Motor neuron (in vitro differentiated cells): ENCODE measurements at regions not wholly inside any gene's neighbourhood (a gene's known extent, or its start where the extent isn't known, plus 50 kb on each side); places are given as distances from the start of the nearest gene placed in this dataset.

Experiments
- ATAC-seq, 8 experiments: fragments of 200-7000 bp; cut with Tn5 transposase; replicated peaks in 6 of 8; 2 replicates each; pipeline ENCODE4 v1.8.0; 2021; ENCODE audit warnings: mild to moderate bottlenecking in 8 of 8, moderate library complexity in 8 of 8
- H3K27ac ChIP-seq, 2 donors: fragments of 250-450 bp; sonication (Bioruptor Pico); 2 replicates each; pipeline ENCODE4 v1.9.0; 2021; ENCODE audit warnings: antibody characterized with exemption in 2 of 2, mild to moderate bottlenecking in 2 of 2, moderate library complexity in 1 of 2
- H3K4me1 ChIP-seq, 2 donors: fragments of 250-450 bp; sonication (Bioruptor Pico); replicated peaks in 1 of 2; 2 replicates each; pipeline ENCODE4 v1.6.1; 2021; ENCODE audit warnings: antibody characterized with exemption in 2 of 2, mild to moderate bottlenecking in 2 of 2, moderate library complexity in 1 of 2
- H3K4me3 ChIP-seq, 5 donors: fragments of 250-450 bp; sonication (Bioruptor Pico); 2 replicates each; pipeline ENCODE4 v1.9.0; 2021; ENCODE audit warnings: antibody characterized with exemption in 5 of 5, mild to moderate bottlenecking in 5 of 5, moderate library complexity in 4 of 5
- WGBS, 10 experiments: fragments of 450-650 bp; shearing (Covaris generic); methylation state at CpG; one replicate each; pipeline ENCODE4 v1.0.0; 2022; 5-methylcytosine and 5-hydroxymethylcytosine counted together
- in situ Hi-C, 9 experiments: fragments of 400-800 bp; cut with MboI; loops; one replicate each; pipeline ENCODE4 v1.15.0; 2021; ENCODE audit warnings: low sequenced_read_pairs in 9 of 9, low pct_unique_long_range_greater_than_20kb in 2 of 9; ENCODE audit not compliant: unreplicated experiment in 9 of 9

DNA sequence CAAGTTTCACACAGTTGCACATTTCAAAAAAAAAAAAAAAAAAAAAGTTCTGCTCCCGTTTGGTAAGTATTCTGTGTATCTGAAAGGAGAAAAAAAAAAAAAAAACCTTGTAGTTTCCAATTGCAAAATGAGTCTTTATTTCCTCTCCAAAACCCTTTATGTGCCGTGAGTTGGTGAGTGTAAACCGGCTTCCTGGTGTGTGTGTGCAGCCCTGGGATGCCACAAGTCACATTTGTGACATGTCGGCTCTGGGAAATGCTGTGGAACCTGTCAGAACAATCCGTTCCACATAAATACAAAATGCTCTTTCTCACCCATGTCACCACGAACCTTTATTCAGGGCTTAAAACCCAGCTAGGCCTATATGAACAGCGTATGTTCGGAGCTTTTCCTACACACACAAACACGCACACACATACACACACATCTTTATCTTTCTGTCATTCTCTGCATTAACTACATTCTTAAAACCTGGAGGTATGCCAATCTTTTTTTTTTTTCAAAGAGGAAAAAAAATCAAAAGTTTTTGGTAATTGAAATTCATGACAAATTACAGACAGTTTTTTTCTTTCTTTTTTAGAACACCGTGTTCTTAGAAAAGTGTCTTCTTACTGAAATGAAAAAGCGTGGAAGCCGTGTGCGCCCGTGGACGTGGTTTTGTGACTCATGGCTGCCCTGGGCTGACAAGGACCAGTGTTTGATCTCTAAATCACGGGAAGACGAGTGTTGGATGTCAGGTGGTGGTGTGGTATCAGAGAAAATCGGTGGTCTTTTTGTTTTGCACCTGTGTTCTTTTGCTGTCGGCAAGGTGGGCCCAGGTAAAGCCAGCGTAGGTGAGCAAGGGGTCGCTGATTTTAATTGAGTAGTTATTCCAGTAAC, 612.0 kb downstream of the VRK1 start:
- peaks cover 24 to 49% of the 10 kb centered on the region in 2 donors for H3K4me1 ChIP-seq

GRCh38 chr14:97410667-97411620, 613.8 kb downstream of the VRK1 start:
- WGBS, 10 experiments = 22 to 62% (median 42%) methylated on average over 1 to 13 of the region's 13 CpGs
- in situ Hi-C loops = no loop called here
- no peak overlapping the region for H3K27ac ChIP-seq
- H3K4me1 ChIP-seq = peaks cover 30 to 64% of the 10 kb centered on the region in 2 donors
- no peak overlapping the region for H3K4me3 ChIP-seq
- ATAC-seq = peak in 3 of 8 experiments; percentile 20 to 49 (median 24)

More for the DNA sequence above, 612.0 kb downstream of the VRK1 start:
- in situ Hi-C loops = no loop called here
- Histone ChIP-seq H3K4me3 (no peak overlapping the region), H3K27ac (no peak overlapping the region)
- ATAC-seq = no peak
- 43 to 96% (median 86%) methylated on average over 4 to 14 of the region's 21 CpGs for WGBS, 10 experiments

- peak overlapping the region in 3 of 5 donors; percentile 2 to 13 (median 8) for H3K4me3 ChIP-seq
- peak overlapping the region in 1 of 2 donors; percentile 7 for H3K27ac ChIP-seq
- WGBS, 10 experiments = 0 to 84% (median 21%) methylated on average over 3 to 13 of the region's 15 CpGs; no CpG with 5 or more reads in 1 of the 10 experiments
- in situ Hi-C loops = no loop called here
- peaks cover 30 to 64% of the 10 kb centered on the region in 2 donors for H3K4me1 ChIP-seq
- ATAC-seq = peak in 1 of 8 experiments; percentile 13
These were observed 614.9 kb downstream of the VRK1 start for GRCh38 chr14:97411938-97412612.

DNA sequence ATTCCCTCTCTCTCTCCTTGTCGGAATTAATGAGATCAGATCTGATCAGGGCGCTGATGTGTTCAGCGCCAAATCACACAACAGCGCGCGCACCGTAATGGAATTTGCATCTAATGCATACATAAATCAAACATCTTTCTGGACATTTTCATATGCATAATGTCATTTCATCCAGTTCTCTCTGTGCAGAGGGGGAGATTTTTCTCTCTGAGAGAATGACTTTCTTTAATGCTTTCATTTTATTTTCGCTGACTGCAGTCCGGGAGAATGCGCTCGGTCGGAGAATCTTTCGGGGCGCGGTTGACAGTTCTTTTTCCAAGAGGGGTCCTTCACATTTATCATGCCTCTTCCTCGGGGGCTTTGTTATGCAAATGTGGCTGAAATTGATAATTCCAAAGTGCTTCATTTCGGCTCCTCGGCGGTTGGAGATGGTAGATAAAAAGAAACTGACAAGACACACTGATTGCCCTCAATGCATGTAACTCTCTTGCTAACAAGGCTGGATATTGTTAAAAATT, 615.9 kb downstream of the VRK1 start:
- in situ Hi-C loops = no loop called here
- H3K4me3 ChIP-seq = peak overlapping the region; percentile 18 to 33 (median 25)
- peaks cover 30 to 60% of the 10 kb centered on the region in 2 donors for H3K4me1 ChIP-seq
- WGBS, 10 experiments = 0 to 3% (median 0%) methylated on average over 1 to 19 of the region's 19 CpGs
- no peak overlapping the region for H3K27ac ChIP-seq
- peak in 6 of 8 experiments; percentile 56 to 86 (median 80) for ATAC-seq

DNA sequence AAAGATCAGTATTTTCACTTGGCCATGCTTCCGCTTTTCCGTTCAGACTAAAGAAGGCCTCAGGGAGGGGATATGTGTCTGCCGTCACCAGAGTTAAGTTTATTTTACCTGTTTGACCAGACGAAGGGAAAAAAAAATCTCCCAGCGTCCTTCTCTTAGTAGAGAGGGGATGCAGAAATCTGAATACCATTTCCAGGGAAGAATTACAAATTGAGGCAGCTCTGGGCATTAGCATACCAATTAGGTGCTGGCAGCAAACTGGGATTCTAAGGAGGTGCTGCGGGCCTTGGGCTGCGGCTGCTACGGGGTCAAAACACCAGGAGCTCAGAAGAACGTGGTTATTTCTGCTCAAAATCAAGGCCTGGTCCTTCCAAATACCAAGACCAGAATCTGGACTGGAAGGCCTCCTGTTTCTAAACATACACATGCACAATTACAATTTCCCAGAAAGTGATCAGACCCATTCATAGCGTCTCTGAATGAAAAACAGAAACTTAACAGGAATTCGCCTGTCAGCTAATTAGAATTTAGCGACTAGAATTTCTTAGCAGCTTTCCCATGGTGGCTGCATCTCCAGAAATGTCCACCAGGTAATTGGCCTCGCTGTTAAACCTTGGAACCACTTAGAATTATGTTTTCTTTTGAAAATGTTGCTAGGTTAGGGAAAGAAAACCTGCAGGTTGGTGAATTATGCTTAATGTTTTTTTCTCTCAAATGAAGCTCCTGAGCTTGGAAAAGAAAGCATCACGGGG, 617.0 kb downstream of the VRK1 start:
- ATAC-seq = peak in 3 of 8 experiments; percentile 16 to 80 (median 29)
- Histone ChIP-seq H3K27ac (no peak overlapping the region), H3K4me3 (peak overlapping the region in 4 of 5 donors; percentile 18 to 33 (median 24)), H3K4me1 (peaks cover 28 to 53% of the 10 kb centered on the region in 2 donors)
- WGBS, 10 experiments = 4 to 53% (median 28%) methylated on average over 3 to 9 of the region's 14 CpGs; no CpG with 5 or more reads in 2 of the 10 experiments
- in situ Hi-C loops = no loop called here

DNA sequence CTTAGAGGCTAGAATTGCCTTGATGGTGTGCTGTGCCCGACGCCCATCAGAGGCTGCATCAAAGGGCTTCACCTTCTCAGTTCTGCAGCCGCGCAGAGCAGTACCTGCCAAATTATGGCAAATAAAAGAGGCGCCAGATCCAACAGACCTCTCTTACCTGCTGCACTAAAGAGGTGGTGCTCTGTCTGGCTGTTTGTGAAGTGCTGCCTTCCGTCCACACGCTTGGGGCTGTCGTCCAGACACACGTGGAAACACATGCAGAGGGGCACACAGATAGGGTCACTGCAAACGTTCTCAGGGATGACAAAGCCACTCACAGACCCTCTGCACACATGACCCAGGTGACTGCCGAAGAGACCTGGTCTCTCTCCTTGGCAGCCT, 617.5 kb downstream of the VRK1 start:
- in situ Hi-C loops = no loop called here
- H3K27ac ChIP-seq = no peak overlapping the region
- WGBS, 10 experiments = 33 to 100% (median 73%) methylated on average over 1 to 9 of the region's 11 CpGs; no CpG with 5 or more reads in 2 of the 10 experiments
- no peak overlapping the region for H3K4me3 ChIP-seq
- H3K4me1 ChIP-seq = peaks cover 28 to 53% of the 10 kb centered on the region in 2 donors
- no peak for ATAC-seq

- no peak overlapping the region for H3K27ac ChIP-seq
- WGBS, 10 experiments = 0 to 100% (median 60%) methylated on average over 1 to 6 of the region's 7 CpGs; no CpG with 5 or more reads in 1 of the 10 experiments
- no peak for ATAC-seq
- H3K4me3 ChIP-seq = no peak overlapping the region
- H3K4me1 ChIP-seq = peaks cover 23 to 46% of the 10 kb centered on the region in 2 donors
- in situ Hi-C loops = no loop called here
These were observed 618.7 kb downstream of the VRK1 start for GRCh38 chr14:97415907-97416306.

- WGBS, 10 experiments = 33 to 100% (median 78%) methylated on average over 1 to 5 of the region's 5 CpGs
- Histone ChIP-seq H3K4me1 (peaks cover 21 to 40% of the 10 kb centered on the region in 2 donors), H3K4me3 (no peak overlapping the region), H3K27ac (no peak overlapping the region)
- in situ Hi-C loops = no loop called here
- ATAC-seq = no peak
These were observed 619.4 kb downstream of the VRK1 start for GRCh38 chr14:97416550-97416949.

DNA sequence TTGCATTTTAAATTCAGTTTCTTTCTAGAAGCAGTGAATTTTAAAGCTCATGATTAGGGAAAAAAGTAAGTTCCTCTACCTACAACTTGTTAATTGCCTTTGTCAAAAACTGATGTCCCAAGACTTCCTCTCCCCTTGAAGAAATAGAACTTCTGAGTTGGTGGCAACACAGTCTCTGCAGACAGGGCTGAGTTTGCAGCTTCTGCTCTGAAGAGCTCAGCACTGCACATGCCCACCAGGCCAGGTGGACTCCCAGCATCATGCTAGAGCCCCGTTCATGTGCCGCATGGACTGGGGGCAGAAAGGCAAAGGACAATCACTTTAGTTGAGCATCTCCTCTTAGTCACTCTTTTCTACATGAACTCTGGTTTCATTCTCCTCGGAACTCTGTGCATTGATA, 620.1 kb downstream of the VRK1 start:
- WGBS, 10 experiments = 57 to 100% (median 89%) methylated on average over 1 to 3 of the region's 3 CpGs; no CpG with 5 or more reads in 2 of the 10 experiments
- no peak overlapping the region for H3K4me3 ChIP-seq
- peaks cover 15 to 32% of the 10 kb centered on the region in 2 donors for H3K4me1 ChIP-seq
- ATAC-seq = no peak
- in situ Hi-C loops = no loop called here
- H3K27ac ChIP-seq = no peak overlapping the region

- Histone ChIP-seq H3K27ac (no peak overlapping the region), H3K4me1 (peaks cover 0 to 5% of the 10 kb centered on the region in 2 donors), H3K4me3 (no peak overlapping the region)
- 8 to 90% (median 83%) methylated on average over 2 to 6 of the region's 6 CpGs for WGBS, 10 experiments
- in situ Hi-C loops = no loop called here
- no peak for ATAC-seq
These were observed 623.0 kb downstream of the VRK1 start for GRCh38 chr14:97420211-97420610.

DNA sequence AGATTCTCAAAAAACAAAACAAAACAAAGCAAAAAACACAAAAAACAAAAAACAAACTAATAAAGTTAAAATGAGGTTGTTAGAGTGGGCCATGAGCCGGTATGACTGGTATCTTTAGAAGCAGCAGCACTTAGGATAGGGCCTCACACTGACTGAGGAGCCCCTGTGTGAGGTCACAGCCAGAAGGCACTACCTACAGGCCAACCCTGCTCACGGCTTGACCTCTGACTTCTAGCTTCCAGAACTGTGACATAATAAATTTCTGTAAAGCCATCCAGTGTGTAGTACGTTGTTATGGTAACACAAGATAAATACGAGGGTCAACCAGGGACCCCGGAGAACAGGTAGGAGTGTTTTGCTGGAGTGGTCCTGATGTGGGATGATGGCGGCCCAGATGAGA, 629.6 kb downstream of the VRK1 start:
- Histone ChIP-seq H3K4me1 (no peaks in the 10 kb centered on the region), H3K4me3 (no peak overlapping the region), H3K27ac (no peak overlapping the region)
- in situ Hi-C loops = no loop called here
- 10 to 94% (median 78%) methylated on average over 1 to 6 of the region's 6 CpGs; no CpG with 5 or more reads in 1 of the 10 experiments for WGBS, 10 experiments
- no peak for ATAC-seq
